Epidermal melanocyte (primary cell): ENCODE measurements at regions not wholly inside any gene's neighbourhood (a gene's known extent, or its start where the extent isn't known, plus 50 kb on each side); places are given as distances from the start of the nearest gene placed in this dataset.

Experiments
- DNase-seq: peaks from one replicate; pipeline ENCODE4 v3.0.0; 2011; ENCODE audit warnings: low spot score; ENCODE audit not compliant: insufficient read length

- no peak for DNase-seq
These were observed 60.3 kb upstream of the CALM2 start for GRCh38 chr2:47236503-47237215.

- DNase-seq: no peak
These were observed 58.8 kb upstream of the CALM2 start for GRCh38 chr2:47235132-47235531.

- no peak for DNase-seq
These were observed 58.1 kb upstream of the CALM2 start for GRCh38 chr2:47234456-47234855.

- no peak for DNase-seq
These were observed 56.6 kb upstream of the CALM2 start for GRCh38 chr2:47232738-47233415.

- no peak for DNase-seq
These were observed 54.1 kb upstream of the CALM2 start for GRCh38 chr2:47230418-47230817.

- DNase-seq: no peak
These were observed 51.4 kb upstream of the CALM2 start for GRCh38 chr2:47227532-47228279.

GRCh38 chr2:47226923-47227220 lies 50.6 kb upstream of the CALM2 start:
- DNase-seq: no peak

GRCh38 chr2:47226132-47226922 lies 50.0 kb upstream of the CALM2 start:
- DNase-seq: no peak
